Fibroblast of skin of abdomen (primary cell): ENCODE measurements at regions not wholly inside any gene's neighbourhood (a gene's known extent, or its start where the extent isn't known, plus 50 kb on each side); places are given as distances from the start of the nearest gene placed in this dataset.
"Not testable (repeated sequence)": the region's sequence is repeated elsewhere in the genome, so short reads cannot be mapped to it uniquely, and the experiment has no call there.

Experiments used
- DNase-seq: peaks from one replicate; pipeline ENCODE4 v3.0.0-alpha.2; 2013

GRCh38 chr11:96707273-96707672, 317.5 kb downstream of the JRKL start:
- no peak for DNase-seq

GRCh38 chr11:96708219-96708878, 318.5 kb downstream of the JRKL start:
- DNase-seq = no peak

DNA sequence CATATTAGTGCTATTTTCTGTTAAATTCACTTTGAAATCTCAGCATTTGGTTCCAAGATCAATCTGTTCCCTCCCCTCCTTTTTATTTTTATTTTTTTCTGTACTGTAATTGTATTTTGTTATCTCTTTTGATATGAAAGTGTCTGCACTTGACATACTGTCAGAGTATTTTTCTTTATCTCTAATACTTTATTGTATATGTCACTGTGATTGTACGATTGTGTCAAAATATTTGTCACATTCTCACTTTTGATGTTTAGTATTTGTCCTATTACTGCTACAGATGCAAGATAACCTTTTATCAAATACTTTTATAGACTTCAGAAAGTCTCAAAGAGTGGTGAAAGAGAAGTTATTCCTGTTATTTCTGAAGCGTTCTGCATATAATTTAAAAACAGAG, 323.5 kb downstream of the JRKL start:
- DNase-seq = no peak

GRCh38 chr11:96714689-96715088, 324.9 kb downstream of the JRKL start:
- DNase-seq = no peak

DNA sequence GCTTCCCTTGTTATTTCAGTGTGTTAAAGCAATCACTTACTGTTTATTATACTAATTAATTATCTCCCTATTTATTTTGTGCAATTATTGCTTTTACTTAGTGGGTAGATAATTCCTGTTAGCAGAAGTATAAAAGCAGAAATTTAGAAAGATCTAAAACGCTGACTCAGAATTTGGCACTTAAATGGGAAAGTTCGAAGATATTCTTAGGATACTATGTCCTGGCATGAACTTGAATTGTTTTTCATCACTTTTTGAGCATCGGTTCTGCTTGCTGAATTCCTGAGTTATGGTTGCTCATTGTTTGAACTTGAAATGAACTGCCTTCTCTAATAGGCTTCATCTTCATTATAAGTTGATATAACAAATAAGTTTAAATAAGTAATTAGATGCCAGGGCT, 325.4 kb downstream of the JRKL start:
- no peak for DNase-seq

DNA sequence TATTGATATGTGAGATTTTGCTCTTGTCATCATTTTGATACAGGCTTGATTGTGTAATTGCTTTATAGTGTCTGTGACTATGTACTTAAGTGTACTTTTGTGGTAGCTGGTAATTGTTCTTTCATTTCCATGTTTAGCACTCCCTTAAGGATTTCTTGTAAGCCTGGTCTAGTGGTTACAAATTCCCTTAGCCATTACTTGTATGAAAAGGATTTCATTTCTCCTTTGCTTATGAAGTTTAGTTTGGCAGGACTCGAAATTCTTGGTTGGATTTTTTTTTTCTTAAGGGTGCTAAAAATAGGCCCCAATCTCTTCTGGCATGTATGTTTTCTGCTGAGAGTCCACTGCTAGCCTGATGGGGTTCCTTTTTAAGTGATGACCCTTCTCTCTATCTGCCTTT, 346.8 kb downstream of the JRKL start:
- no peak for DNase-seq

DNA sequence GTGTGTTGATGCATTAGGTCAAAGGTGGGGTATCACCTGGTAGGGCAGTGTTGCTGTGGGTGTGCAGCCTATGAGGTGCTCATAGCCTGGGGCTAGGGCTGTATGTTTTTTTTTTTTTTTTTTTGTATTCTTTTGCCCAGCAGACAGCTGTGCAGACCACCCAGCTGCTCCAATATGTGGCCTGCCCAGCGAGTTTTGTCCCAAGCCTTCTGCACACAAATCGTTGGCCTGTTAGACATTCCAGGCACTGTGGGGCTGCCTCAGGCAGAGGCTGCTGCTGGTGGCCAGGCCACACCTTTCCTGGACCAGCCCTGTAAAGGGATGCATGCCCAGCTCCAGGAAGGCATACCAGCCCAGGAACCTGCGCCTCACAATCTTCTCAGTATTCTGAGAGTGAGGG, 348.5 kb downstream of the JRKL start:
- no peak for DNase-seq

GRCh38 chr11:96741068-96741467, 351.3 kb downstream of the JRKL start:
- peak; percentile 23 for DNase-seq

DNA sequence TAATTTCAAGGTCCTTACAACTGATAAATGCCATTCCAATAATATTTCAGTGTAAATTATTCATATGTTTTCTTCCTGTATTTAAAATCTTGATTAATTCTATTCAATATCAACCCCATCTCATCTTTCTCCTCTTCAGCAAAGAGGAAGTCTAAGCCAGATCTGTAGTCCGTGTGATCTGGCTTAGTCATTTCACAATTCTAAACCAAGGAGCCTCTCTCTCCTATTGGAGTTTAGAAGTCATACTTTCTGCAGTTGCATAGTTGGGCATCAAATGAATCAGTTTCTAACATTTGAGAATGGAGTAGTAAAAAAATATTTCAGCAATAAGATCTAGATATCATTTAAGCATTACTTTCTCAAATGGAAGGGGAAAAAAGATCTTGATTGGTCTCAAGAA, 354.9 kb downstream of the JRKL start:
- no peak for DNase-seq

DNA sequence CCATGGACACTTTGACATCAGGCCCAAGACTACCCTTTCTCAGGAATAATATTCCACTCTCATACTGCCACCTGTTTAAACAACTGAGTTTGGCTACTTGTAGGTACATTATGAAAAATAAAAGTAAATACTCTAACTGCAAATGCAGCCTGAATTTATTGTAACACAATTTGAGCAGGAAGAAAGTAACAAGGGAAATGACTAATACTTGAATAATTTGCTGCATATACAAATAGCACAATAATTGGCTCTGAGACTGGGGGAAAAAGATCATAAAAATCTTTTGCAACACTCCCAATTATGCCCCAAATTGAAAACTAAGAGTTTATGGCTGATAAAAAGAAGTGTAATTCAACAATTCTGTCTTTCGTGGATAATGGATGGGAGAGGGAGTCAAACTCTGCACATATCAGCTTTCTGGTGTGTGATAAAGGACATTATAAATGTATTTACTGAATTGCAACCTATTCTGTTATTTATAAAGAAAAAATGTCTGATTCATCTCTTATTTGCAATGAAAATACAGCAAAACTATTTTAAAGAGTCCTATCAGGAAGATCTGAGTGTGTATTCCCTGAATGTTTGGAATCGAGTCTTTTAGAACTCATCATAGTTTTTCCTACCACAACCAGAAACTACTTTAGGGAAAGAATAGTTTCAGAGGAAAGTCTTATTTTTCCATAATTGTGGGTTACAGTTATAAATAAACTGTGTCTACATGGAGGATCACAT, 359.0 kb downstream of the JRKL start:
- peak; percentile 42 for DNase-seq

- DNase-seq = not testable (repeated sequence)
Measured at GRCh38 chr11:96751807-96752206, 362.0 kb downstream of the JRKL start.

GRCh38 chr11:96752221-96752620, 362.4 kb downstream of the JRKL start:
- no peak for DNase-seq

DNA sequence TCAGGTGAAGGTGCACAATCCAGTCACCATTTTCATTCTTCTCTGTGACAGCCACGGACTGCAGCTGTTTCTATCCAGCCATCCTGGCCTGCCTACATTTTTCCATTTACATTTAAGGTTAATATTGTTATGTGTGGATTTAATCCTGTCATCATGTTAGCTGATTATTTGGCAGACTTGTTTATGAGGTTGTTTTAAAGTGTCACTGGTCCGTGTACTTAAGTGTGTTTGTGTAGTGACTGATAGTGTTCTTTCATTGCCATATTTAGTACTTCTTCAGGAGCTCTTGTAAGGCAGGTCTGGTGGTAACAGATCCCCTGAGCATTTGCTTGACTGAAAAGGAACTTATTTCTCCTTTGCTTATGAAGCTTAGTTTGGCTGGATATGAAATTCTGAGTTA, 364.2 kb downstream of the JRKL start:
- DNase-seq = no peak

- DNase-seq = no peak
Measured at GRCh38 chr11:96755209-96755608, 365.4 kb downstream of the JRKL start.

- no peak for DNase-seq
Measured at GRCh38 chr11:96755752-96756151, 365.9 kb downstream of the JRKL start.

- no peak for DNase-seq
Measured at GRCh38 chr11:96758957-96759356, 369.1 kb downstream of the JRKL start.

DNA sequence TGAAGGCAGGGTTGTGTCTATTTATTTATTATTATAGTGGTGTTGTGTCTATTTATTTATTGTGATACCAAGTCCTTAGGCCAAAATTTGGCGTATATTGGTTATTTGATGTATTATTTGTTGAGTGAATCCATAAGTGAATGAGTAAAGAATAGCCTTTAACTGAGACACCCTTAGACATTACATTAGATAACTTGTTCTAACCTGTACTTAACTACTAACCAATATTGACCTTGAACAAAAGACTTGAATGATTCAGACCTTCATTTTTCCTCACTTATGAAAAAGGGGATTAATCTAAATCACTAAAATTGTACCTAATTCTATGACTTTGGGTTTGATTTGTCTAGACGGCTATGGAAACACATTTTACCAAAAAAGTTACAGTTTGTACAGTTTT, 370.5 kb downstream of the JRKL start:
- no peak for DNase-seq

GRCh38 chr11:96760815-96761214, 371.0 kb downstream of the JRKL start:
- no peak for DNase-seq

GRCh38 chr11:96761451-96761850, 371.6 kb downstream of the JRKL start:
- no peak for DNase-seq

DNA sequence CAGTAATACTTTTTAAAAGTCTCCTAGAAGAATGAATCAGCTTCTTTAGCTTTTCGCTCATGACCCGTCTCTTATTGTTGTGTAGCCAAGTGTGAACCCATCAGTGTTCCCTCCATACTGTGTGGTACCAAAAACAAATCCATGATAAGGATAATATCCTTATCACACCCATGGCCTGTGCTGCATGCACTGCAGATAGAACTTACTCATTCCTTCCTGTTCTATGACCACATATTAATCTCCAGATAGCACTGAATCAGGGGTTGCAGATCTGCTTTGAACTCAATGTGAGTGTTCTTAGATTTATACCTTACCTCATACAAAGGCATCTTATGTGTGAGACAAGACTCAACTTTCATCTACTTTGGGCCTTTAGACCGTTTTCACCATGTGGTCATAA, 373.4 kb downstream of the JRKL start:
- DNase-seq = no peak

- no peak for DNase-seq
Measured at GRCh38 chr11:96778272-96778671, 388.5 kb downstream of the JRKL start.

DNA sequence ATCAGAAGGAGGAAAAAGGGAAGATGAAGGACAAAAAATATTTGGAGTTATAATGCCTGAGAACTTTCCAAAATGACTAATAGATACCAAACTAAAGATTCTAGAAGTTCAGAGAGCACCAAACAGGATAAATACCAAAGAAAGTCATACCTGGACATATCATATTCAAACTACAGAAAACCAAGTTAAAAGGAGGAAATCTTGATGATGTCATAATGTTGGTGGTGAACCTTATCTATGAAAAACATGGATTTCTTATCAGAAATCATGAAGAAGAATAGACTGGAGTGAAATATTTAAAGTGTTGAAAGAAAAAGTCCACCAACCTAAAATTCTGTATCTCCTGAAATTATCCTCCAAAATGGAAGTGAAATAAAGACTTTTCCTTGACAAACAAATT, 389.2 kb downstream of the JRKL start:
- DNase-seq = no peak

GRCh38 chr11:96781082-96781481, 391.3 kb downstream of the JRKL start:
- no peak for DNase-seq

DNA sequence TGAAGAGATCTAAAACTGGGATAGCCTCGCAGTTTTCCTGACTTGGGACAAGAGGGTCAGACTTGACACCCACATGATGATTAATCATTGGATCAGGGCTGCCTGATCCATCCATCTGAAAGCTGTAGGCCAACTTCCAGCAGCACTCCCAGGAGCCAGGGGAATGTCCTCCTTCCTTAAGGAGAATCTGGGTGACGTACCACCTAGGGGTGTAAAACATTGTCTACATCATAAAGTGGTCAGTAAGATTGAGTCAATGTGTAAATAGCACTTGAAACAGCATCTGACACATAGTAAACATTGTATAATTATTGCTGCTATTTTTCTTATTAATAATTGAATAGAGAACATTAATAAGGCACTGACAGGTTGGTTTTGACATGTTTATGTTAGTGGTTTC, 392.8 kb downstream of the JRKL start:
- no peak for DNase-seq

DNA sequence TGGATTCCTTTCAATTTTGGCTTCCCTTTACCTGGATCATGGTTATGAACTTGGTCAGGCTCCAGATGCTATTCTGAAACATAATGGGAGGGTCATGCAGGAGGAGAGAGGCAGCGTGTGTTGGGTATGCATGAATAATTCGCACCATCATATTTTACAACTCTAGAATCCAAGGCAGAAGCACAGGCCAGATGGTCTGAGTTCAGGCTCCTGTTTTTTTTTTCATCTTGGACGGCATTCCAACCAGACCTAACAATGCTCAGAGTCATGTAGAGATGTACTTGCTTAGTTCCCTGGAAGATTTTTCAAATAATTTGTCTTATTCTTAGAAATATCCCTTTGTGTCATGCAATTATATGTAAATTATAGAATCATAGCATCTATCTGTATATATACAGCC, 393.5 kb downstream of the JRKL start:
- DNase-seq = no peak
